H1 (cell line): ENCODE measurements at regions not wholly inside any gene's neighbourhood (a gene's known extent, or its start where the extent isn't known, plus 50 kb on each side); places are given as distances from the start of the nearest gene placed in this dataset.

Experiments
- CTCF ChIA-PET: fragments of 300-600 bp; sonication (Branson Sonifier 250); formaldehyde crosslinking; loops from one replicate; lab custom pipeline; 2021; ENCODE audit not compliant: partially characterized antibody; lab: Charles Lee
- POLR2A ChIA-PET: fragments of 300-600 bp; sonication (Branson Sonifier 250); formaldehyde crosslinking; loops from one replicate; lab custom pipeline; 2021; ENCODE audit warnings: inconsistent platforms; ENCODE audit not compliant: partially characterized antibody; lab: Charles Lee
- DNase-seq, 2 experiments: peaks; one replicate each; pipeline versions ENCODE4 v3.0.0 to v3.0.0-alpha.2; 2010 to 2022; ENCODE audit warnings: low spot score in 2 of 2, low read depth in 1 of 2, mixed read lengths in 1 of 2
- FAIRE-seq: peaks from 2 replicates; lab custom pipeline; 2011; peaks lifted over from hg19 to GRCh38; lab: Jason Lieb, UNC
- H2AFZ ChIP-seq: 2 replicates; pipeline ENCODE4 v1.8.1; 2012; ENCODE audit warnings: low read length, inconsistent platforms
- H2AK5ac ChIP-seq: 2 replicates; pipeline ENCODE4 v1.6.1; 2013; ENCODE audit warnings: low read depth, low read length
- H2BK120ac ChIP-seq: replicated peaks from 2 replicates; pipeline ENCODE3; 2013; ENCODE audit warnings: low read depth, low read length, inconsistent platforms
- H2BK12ac ChIP-seq: 2 replicates; pipeline ENCODE4 v1.6.1; 2013; ENCODE audit warnings: low read depth, low read length
- H2BK15ac ChIP-seq: 2 replicates; pipeline ENCODE4 v1.6.1; 2013; ENCODE audit warnings: low read length
- H2BK20ac ChIP-seq: 2 replicates; pipeline ENCODE4 v1.6.1; 2013; ENCODE audit warnings: low read length
- H2BK5ac ChIP-seq: 2 replicates; pipeline ENCODE4 v1.6.1; 2013; ENCODE audit warnings: low read depth, low read length
- H3K14ac ChIP-seq: 2 replicates; pipeline ENCODE4 v1.6.1; 2013; ENCODE audit warnings: inconsistent platforms; ENCODE audit not compliant: insufficient read length
- H3K18ac ChIP-seq: 2 replicates; pipeline ENCODE4 v1.6.1; 2013; ENCODE audit warnings: low read length; ENCODE audit errors: extremely low read depth
- H3K23ac ChIP-seq: 2 replicates; pipeline ENCODE4 v1.6.1; 2013; ENCODE audit warnings: inconsistent platforms; ENCODE audit not compliant: insufficient read length
- H3K23me2 ChIP-seq: 2 replicates; pipeline ENCODE4 v1.6.1; 2013; ENCODE audit warnings: low read depth, low read length
- H3K27ac ChIP-seq: 2 replicates; pipeline ENCODE4 v1.6.1; 2011; ENCODE audit warnings: low read depth, low read length, inconsistent platforms
- H3K27me3 ChIP-seq, 4 experiments: replicated peaks in 1 of 4; 1 replicate in 1 of 4; 2 replicates in 3 of 4; pipeline versions ENCODE4 v1.6.1 to v1.8.1; 2011 to 2013; ENCODE audit warnings: low read length in 3 of 4, mild to moderate bottlenecking in 3 of 4, inconsistent platforms in 2 of 4, mixed read lengths in 2 of 4, moderate library complexity in 1 of 4; ENCODE audit not compliant: control insufficient read depth in 3 of 4, insufficient read depth in 3 of 4; ENCODE audit errors: extremely low read depth in 1 of 4
- H3K36me3 ChIP-seq, 4 experiments: 2 replicates each; pipeline versions ENCODE4 v1.6.1 to v1.8.1; 2011 to 2013; ENCODE audit warnings: mild to moderate bottlenecking in 4 of 4, low read length in 3 of 4, moderate library complexity in 2 of 4, control low read depth in 1 of 4, inconsistent platforms in 1 of 4; ENCODE audit not compliant: insufficient read depth in 4 of 4, control insufficient read depth in 2 of 4
- H3K4ac ChIP-seq: replicated peaks from 2 replicates; pipeline ENCODE3; 2013; ENCODE audit warnings: low read length, low read depth, mixed read lengths, inconsistent platforms; ENCODE audit not compliant: insufficient read length
- H3K4me1 ChIP-seq, 4 experiments: replicated peaks in 1 of 4; 1 replicate in 1 of 4; 2 replicates in 3 of 4; pipeline versions ENCODE4 v1.6.1 to v1.8.1; 2011 to 2013; ENCODE audit warnings: low read length in 3 of 4, inconsistent platforms in 2 of 4, mixed read lengths in 1 of 4; ENCODE audit not compliant: insufficient read depth in 4 of 4, control insufficient read depth in 3 of 4
- H3K4me2 ChIP-seq, 2 experiments: 2 replicates each; pipeline versions ENCODE4 v1.6.1 to v1.8.1; 2011 to 2013; ENCODE audit warnings: low read depth in 2 of 2, low read length in 2 of 2, control low read depth in 1 of 2, inconsistent platforms in 1 of 2, mild to moderate bottlenecking in 1 of 2; ENCODE audit not compliant: insufficient read depth in 1 of 2
- H3K4me3 ChIP-seq, 4 experiments: fragments of 200-600, 300-600 bp in 1 of 4; sonication (generic), shearing (Covaris generic), sonication (Bioruptor Twin) in 1 of 4; 2 replicates each; pipeline versions ENCODE4 v1.5.1 to v1.8.1; 2011 to 2016; ENCODE audit warnings: low read length in 4 of 4, low read depth in 3 of 4, control low read depth in 2 of 4, inconsistent platforms in 2 of 4, mild to moderate bottlenecking in 2 of 4, mixed read lengths in 1 of 4, moderate library complexity in 1 of 4; ENCODE audit not compliant: insufficient read depth in 2 of 4; ENCODE audit errors: extremely low read depth in 1 of 4
- H3K56ac ChIP-seq: replicated peaks from 2 replicates; pipeline ENCODE3; 2013; ENCODE audit warnings: low read depth, mild to moderate bottlenecking, mixed read lengths, low read length, inconsistent platforms; ENCODE audit not compliant: insufficient read length
- H3K79me1 ChIP-seq: 2 replicates; pipeline ENCODE4 v1.6.1; 2013; ENCODE audit warnings: low read depth, low read length, control low read depth
- H3K79me2 ChIP-seq, 2 experiments: 2 replicates each; pipeline versions ENCODE4 v1.6.1 to v1.8.1; 2012 to 2013; ENCODE audit warnings: low read length in 2 of 2, mild to moderate bottlenecking in 2 of 2, inconsistent platforms in 1 of 2; ENCODE audit not compliant: insufficient read depth in 2 of 2, control insufficient read depth in 1 of 2
- H3K9ac ChIP-seq, 4 experiments: replicated peaks in 1 of 4; 1 replicate in 1 of 4; 2 replicates in 3 of 4; pipeline versions ENCODE4 v1.6.1 to v1.8.1; 2011 to 2013; ENCODE audit warnings: low read depth in 3 of 4, low read length in 3 of 4, control low read depth in 2 of 4, mild to moderate bottlenecking in 2 of 4, moderate library complexity in 2 of 4, inconsistent platforms in 1 of 4; ENCODE audit errors: extremely low read depth in 1 of 4
- H3K9me3 ChIP-seq, 2 experiments: 2 replicates each; pipeline versions ENCODE4 v1.6.1 to v1.8.1; 2012 to 2013; ENCODE audit warnings: mild to moderate bottlenecking in 2 of 2, moderate library complexity in 2 of 2, control low read depth in 1 of 2, inconsistent platforms in 1 of 2, low read depth in 1 of 2, low read length in 1 of 2, mixed read lengths in 1 of 2; ENCODE audit not compliant: insufficient read depth in 2 of 2
- H4K20me1 ChIP-seq, 2 experiments: replicated peaks in 1 of 2; 2 replicates each; pipeline versions ENCODE3 to v1.8.1; 2011 to 2013; ENCODE audit warnings: inconsistent platforms in 2 of 2, low read length in 2 of 2, mild to moderate bottlenecking in 1 of 2; ENCODE audit not compliant: insufficient read depth in 2 of 2, control insufficient read depth in 1 of 2
- H4K5ac ChIP-seq: 2 replicates; pipeline ENCODE4 v1.6.1; 2013; ENCODE audit warnings: low read length, low read depth, mixed read lengths, inconsistent platforms; ENCODE audit not compliant: insufficient read length
- H4K8ac ChIP-seq: 2 replicates; pipeline ENCODE4 v1.8.0; 2013; ENCODE audit warnings: mild to moderate bottlenecking, moderate library complexity, low read length, inconsistent platforms; ENCODE audit not compliant: insufficient read depth; ENCODE audit errors: extremely low read depth
- H4K91ac ChIP-seq: replicated peaks from 2 replicates; pipeline ENCODE3; 2013; ENCODE audit warnings: low read length, mixed read lengths, inconsistent platforms; ENCODE audit not compliant: insufficient read length
- ATF3 ChIP-seq: IDR thresholded peaks from 2 replicates; pipeline ENCODE4 v1.6.1; 2011; ENCODE audit warnings: low read depth, mild to moderate bottlenecking, low read length; ENCODE audit not compliant: insufficient read depth
- CBX8 ChIP-seq: fragments of 300-800, 300-1000 bp; sonication (generic); IDR thresholded peaks from 2 replicates; pipeline ENCODE4 v1.7.1; 2016; ENCODE audit warnings: low read depth, low read length, borderline replicate concordance
- CTBP2 ChIP-seq: IDR thresholded peaks from 2 replicates; pipeline ENCODE4 v1.7.0; 2011; ENCODE audit warnings: borderline replicate concordance, mild to moderate bottlenecking, moderate library complexity, mixed read lengths, low read length; ENCODE audit not compliant: insufficient read depth, insufficient read length
- TBP ChIP-seq: IDR thresholded peaks from 2 replicates; pipeline ENCODE4 v1.6.1; 2011; ENCODE audit warnings: low read depth, low read length, improper control_type of control experiment
- WGBS, 2 experiments: shearing (Covaris generic) in 1 of 2; methylation state at CpG; one replicate each; pipeline versions ENCODE4 v1.1.6 to v1.1.7; 2013 to 2015; ENCODE audit warnings: low lambda C conversion rate in 2 of 2, mixed read lengths in 2 of 2, inconsistent platforms in 1 of 2, low coverage in 1 of 2, missing lambda C conversion rate in 1 of 2; ENCODE audit not compliant: insufficient replicate concordance in 2 of 2, insufficient coverage in 1 of 2, insufficient read length in 1 of 2; ENCODE audit errors: extremely low coverage in 1 of 2, missing lambda C conversion rate in 1 of 2; 5-methylcytosine and 5-hydroxymethylcytosine counted together

- Histone ChIP-seq H3K79me2 (no peaks in the 10 kb centered on the region), H3K9ac (no peak overlapping the region), H4K5ac (no peak overlapping the region), H2BK20ac (no peak overlapping the region), H3K23ac (no peak overlapping the region), H3K27me3 (no peaks in the 10 kb centered on the region), H2BK5ac (no peak overlapping the region), H3K79me1 (no peaks in the 10 kb centered on the region), H2BK15ac (no peak overlapping the region), H2AK5ac (no peak overlapping the region), H3K18ac (no peak overlapping the region), H2AFZ (no peak overlapping the region; the same call in 1 of the 2 replicates), H3K4me2 (no peak overlapping the region), H3K4me3 (no peak overlapping the region), H3K56ac (no peak overlapping the region), H3K14ac (no peak overlapping the region), H2BK12ac (no peak overlapping the region), H3K23me2 (no peaks in the 10 kb centered on the region), H3K4me1 (no peaks in the 10 kb centered on the region), H3K27ac (no peak overlapping the region), H3K36me3 (no peaks in the 10 kb centered on the region), H4K8ac (no peak overlapping the region), H4K91ac (no peak overlapping the region), H3K9me3 (no peaks in the 10 kb centered on the region), H2BK120ac (no peak overlapping the region), H3K4ac (no peak overlapping the region), H4K20me1 (no peaks in the 10 kb centered on the region)
- FAIRE-seq (no peak), DNase-seq (no peak)
- CTCF ChIA-PET, result interaction anchor here (1.1 to 2.0 kb wide), 3 partner anchors 11 to 26 kb away, joined by 3 to 8 read pairs (median 3); no protein-coding TSS in a partner anchor
- POLR2A ChIA-PET, result no interaction called here
- 80% methylated on average over 1 of the region's 1 CpG; no CpG with 5 or more reads in 1 of the 2 experiments for WGBS, 2 experiments
- TF ChIP-seq CBX8, result no peak
- TF ChIP-seq TBP, result no peak
- TF ChIP-seq ATF3, result no peak
- TF ChIP-seq CTBP2, result no peak
Observed at GRCh38 chr1:116194568-116194967, 83.4 kb downstream of the MAB21L3 start.
